HCT116 (cell line): ENCODE measurements at regions not wholly inside any gene's neighbourhood (a gene's known extent, or its start where the extent isn't known, plus 50 kb on each side); places are given as distances from the start of the nearest gene placed in this dataset.

Experiments
- ATAC-seq: fragments of 200-7000 bp; cut with Tn5 transposase; 2 replicates; pipeline ENCODE4 v1.9.1; 2020; ENCODE audit warnings: mild to moderate bottlenecking, moderate library complexity
- BruUV-seq: library from RNA; stranded (reverse); fragments of 400-500 nt; replicated peaks from 2 replicates; lab custom pipeline; 2021; lab: Mats Ljungman, UMichigan
- CTCF ChIA-PET: fragments of 300-600 bp; sonication (Branson Sonifier 250); formaldehyde crosslinking; loops from one replicate; lab custom pipeline; 2021; ENCODE audit warnings: antibody characterized with exemption; lab: Charles Lee
- POLR2A ChIA-PET: fragments of 300-600, 350-600 bp; sonication (Branson Sonifier 250); formaldehyde crosslinking; loops from one replicate; lab custom pipeline; 2021; ENCODE audit warnings: antibody characterized with exemption; lab: Charles Lee
- RAD21 ChIA-PET, 2 experiments: fragments of 300-600 bp; sonication (Branson Sonifier 250); formaldehyde crosslinking; loops; one replicate each; lab custom pipeline; 2023; ENCODE audit warnings: low total read pairs in 2 of 2; ENCODE audit not compliant: uncharacterized antibody in 2 of 2, unreplicated experiment in 2 of 2, low non-redundant PET in 1 of 2; lab: Charles Lee
- DNase-seq: peaks from one replicate; pipeline ENCODE4 v3.0.0-alpha.2; 2010; ENCODE audit warnings: low read depth, low spot score
- H2AFZ ChIP-seq: fragments of 200-600 bp; shearing (Covaris generic), sonication (generic); 2 replicates; pipeline ENCODE4 v1.6.1; 2017; ENCODE audit warnings: low read depth, mixed run types, mixed read lengths, antibody characterized with exemption, low read length; ENCODE audit not compliant: poor library complexity, severe bottlenecking
- H3K27ac ChIP-seq: 2 replicates; pipeline ENCODE4 v1.5.1; 2012; ENCODE audit warnings: low read depth, low read length
- H3K27me3 ChIP-seq: fragments of 200-600 bp; sonication (generic); 2 replicates; pipeline ENCODE4 v1.6.1; 2016; ENCODE audit warnings: mixed run types, low read length, mixed read lengths; ENCODE audit not compliant: insufficient read depth
- H3K36me3 ChIP-seq, 2 experiments: fragments of 200-500 bp in 1 of 2; fragments of 200-600 bp in 1 of 2; sonication (Bioruptor generic) in 1 of 2; sonication (generic) in 1 of 2; 2 replicates each; pipeline versions ENCODE4 v1.5.1 to v1.6.1; 2014 to 2016; ENCODE audit warnings: low read length in 2 of 2, inconsistent platforms in 1 of 2, mixed read lengths in 1 of 2, mixed run types in 1 of 2; ENCODE audit not compliant: insufficient read depth in 2 of 2, control insufficient read depth in 1 of 2
- H3K4me1 ChIP-seq, 2 experiments: fragments of 200-600 bp in 1 of 2; sonication (generic) in 1 of 2; 2 replicates each; pipeline versions ENCODE4 v1.5.1 to v1.6.1; 2012 to 2017; ENCODE audit warnings: low read length in 2 of 2, inconsistent platforms in 1 of 2, mild to moderate bottlenecking in 1 of 2, mixed read lengths in 1 of 2, mixed run types in 1 of 2, moderate library complexity in 1 of 2; ENCODE audit not compliant: insufficient read depth in 2 of 2, control insufficient read depth in 1 of 2
- H3K4me2 ChIP-seq: fragments of 200-600 bp; sonication (generic); 2 replicates; pipeline ENCODE4 v1.6.1; 2017; ENCODE audit warnings: mixed run types, low read length, mixed read lengths
- H3K4me3 ChIP-seq, 2 experiments: fragments of 200-600 bp in 1 of 2; sonication (generic) in 1 of 2; replicated peaks in 1 of 2; 2 replicates each; pipeline ENCODE4 v1.5.1; 2011 to 2016; ENCODE audit warnings: low read length in 2 of 2, control low read depth in 1 of 2, low read depth in 1 of 2, mild to moderate bottlenecking in 1 of 2, mixed read lengths in 1 of 2, mixed run types in 1 of 2
- H3K79me2 ChIP-seq: fragments of 200-600 bp; sonication (generic); 2 replicates; pipeline ENCODE4 v1.6.1; 2017; ENCODE audit warnings: mild to moderate bottlenecking, mixed run types, low read length, moderate library complexity, mixed read lengths; ENCODE audit not compliant: insufficient read depth
- H3K9ac ChIP-seq: fragments of 200-600 bp; sonication (generic); 2 replicates; pipeline ENCODE4 v1.6.1; 2016; ENCODE audit warnings: low read length, mixed read lengths
- H3K9me2 ChIP-seq: fragments of 200-600 bp; sonication (generic), shearing (Covaris generic); 2 replicates; pipeline ENCODE4 v1.6.1; 2017; ENCODE audit warnings: mixed run types, mild to moderate bottlenecking, moderate library complexity; ENCODE audit not compliant: insufficient read depth
- H3K9me3 ChIP-seq, 2 experiments: fragments of 200-500 bp in 1 of 2; fragments of 200-600 bp in 1 of 2; sonication (Bioruptor generic) in 1 of 2; sonication (generic) in 1 of 2; 2 replicates each; pipeline ENCODE4 v1.6.1; 2014 to 2017; ENCODE audit warnings: low read length in 2 of 2, mixed read lengths in 2 of 2, inconsistent platforms in 1 of 2, low read depth in 1 of 2, mild to moderate bottlenecking in 1 of 2, mixed run types in 1 of 2, moderate library complexity in 1 of 2; ENCODE audit not compliant: control insufficient read depth in 1 of 2, insufficient read depth in 1 of 2
- H4K20me1 ChIP-seq: fragments of 200-600 bp; sonication (generic), shearing (Covaris generic); 2 replicates; pipeline ENCODE4 v1.6.1; 2017; ENCODE audit warnings: mixed run types, mild to moderate bottlenecking, moderate library complexity; ENCODE audit not compliant: insufficient read depth
- ATF3 ChIP-seq: IDR thresholded peaks from 2 replicates; pipeline ENCODE4 v1.6.1; 2012
- CBX3 ChIP-seq: IDR thresholded peaks from 2 replicates; pipeline ENCODE4 v1.6.1; 2012; ENCODE audit warnings: low read depth
- CTCF ChIP-seq, 3 experiments: fragments of 200-600 bp in 1 of 3; sonication (generic) in 1 of 3; IDR thresholded peaks in 2 of 3; conservative IDR thresholded peaks in 1 of 3; 2 replicates each; pipeline ENCODE4 v1.5.1; 2012 to 2017; ENCODE audit warnings: low read depth in 2 of 3, low read length in 2 of 3, antibody characterized with exemption in 1 of 3, borderline replicate concordance in 1 of 3, control low read depth in 1 of 3, mild to moderate bottlenecking in 1 of 3, mixed read lengths in 1 of 3, mixed run types in 1 of 3, moderate library complexity in 1 of 3; ENCODE audit not compliant: insufficient read depth in 1 of 3
- EGR1 ChIP-seq: IDR thresholded peaks from 2 replicates; pipeline ENCODE4 v1.6.1; 2012; ENCODE audit warnings: low read depth
- EZH2 ChIP-seq: fragments of 200-600 bp; sonication (generic); IDR thresholded peaks from 2 replicates; pipeline ENCODE4 v1.6.1; 2017; ENCODE audit warnings: antibody characterized with exemption, mixed run types
- EZH2phosphoT487 ChIP-seq: fragments of 200-600 bp; IDR thresholded peaks from 2 replicates; pipeline ENCODE4 v1.6.1; 2018; ENCODE audit warnings: antibody characterized with exemption, borderline replicate concordance
- FOSL1 ChIP-seq: IDR thresholded peaks from 2 replicates; pipeline ENCODE4 v1.6.1; 2012; ENCODE audit warnings: low read depth
- JUND ChIP-seq: IDR thresholded peaks from 2 replicates; pipeline ENCODE4 v1.6.1; 2012
- POLR2A ChIP-seq: IDR thresholded peaks from 2 replicates; pipeline ENCODE4 v1.7.0; 2011; ENCODE audit warnings: borderline replicate concordance; ENCODE audit not compliant: insufficient read depth, insufficient read length; ENCODE audit errors: extremely low read depth
- POLR2AphosphoS5 ChIP-seq: IDR thresholded peaks from 2 replicates; pipeline ENCODE4 v1.6.1; 2011; ENCODE audit warnings: mild to moderate bottlenecking, low read depth, low read length, moderate library complexity
- SIN3A ChIP-seq: IDR thresholded peaks from 2 replicates; pipeline ENCODE4 v1.6.1; 2012; ENCODE audit warnings: low read depth
- SRF ChIP-seq: IDR thresholded peaks from 2 replicates; pipeline ENCODE4 v1.6.1; 2012; ENCODE audit warnings: low read depth
- TCF7L2 ChIP-seq: IDR thresholded peaks from 2 replicates; pipeline ENCODE4 v1.7.0; 2011; ENCODE audit warnings: borderline replicate concordance, inconsistent platforms; ENCODE audit not compliant: insufficient read depth, insufficient read length; ENCODE audit errors: extremely low read depth
- YY1 ChIP-seq: IDR thresholded peaks from 2 replicates; pipeline ENCODE4 v1.6.1; 2011; ENCODE audit warnings: low read length, low read depth, moderate library complexity, mild to moderate bottlenecking; ENCODE audit not compliant: insufficient replicate concordance; ENCODE audit errors: extremely low read depth
- ZBTB33 ChIP-seq: IDR thresholded peaks from 2 replicates; pipeline ENCODE4 v1.6.1; 2011; ENCODE audit warnings: mild to moderate bottlenecking, low read length, moderate library complexity; ENCODE audit not compliant: insufficient replicate concordance; ENCODE audit errors: extremely low read depth
- ZNF274 ChIP-seq: fragments of 200-500 bp; sonication (Bioruptor generic); IDR thresholded peaks from 2 replicates; pipeline ENCODE4 v1.6.1; 2014; ENCODE audit warnings: mild to moderate bottlenecking, low read depth, low read length, inconsistent platforms
- intact Hi-C: fragments of 100-400 bp; cut with micrococcal nuclease; formaldehyde crosslinking; loops from 2 replicates; pipeline ENCODE4 v1.10.0; 2022

- TF ChIP-seq ZBTB33 = no peak
- no peak for TF ChIP-seq CBX3
These were observed 136.0 kb downstream of the INSIG2 start (continued) for GRCh38 chr2:118223992-118224894.

GRCh38 chr2:118223511-118223991 is 135.3 kb downstream of the INSIG2 start:
- H4K20me1 ChIP-seq = no peaks in the 10 kb centered on the region
- ChIA-PET CTCF (interaction anchor here (1.2 to 4.3 kb wide), 2 partner anchors 177 to 632 kb away, joined by 3 to 28 read pairs; no protein-coding TSS in a partner anchor), RAD21 (no interaction called here), POLR2A (no interaction called here)
- H3K27ac ChIP-seq = no peak overlapping the region
- H3K4me1 ChIP-seq = no peaks in the 10 kb centered on the region
- no peak overlapping the region for H3K4me2 ChIP-seq
- no peaks in the 10 kb centered on the region for H3K36me3 ChIP-seq
- no peaks in the 10 kb centered on the region for H3K79me2 ChIP-seq
- intact Hi-C loops = loop anchor here (5.0 kb wide), 1 partner anchor 176 kb away; no protein-coding TSS in a partner anchor
- no peak overlapping the region for H2AFZ ChIP-seq
- H3K9ac ChIP-seq = no peak overlapping the region
- H3K27me3 ChIP-seq = no peaks in the 10 kb centered on the region
- DNase-seq (no peak), ATAC-seq (no peak)
- no peak overlapping the region for H3K4me3 ChIP-seq
- no TSS peak for BruUV-seq
- no peaks in the 10 kb centered on the region for H3K9me2 ChIP-seq
- no peaks in the 10 kb centered on the region for H3K9me3 ChIP-seq
- TF ChIP-seq EZH2 = no peak
- TF ChIP-seq YY1 = no peak
- no peak for TF ChIP-seq POLR2A
- no peak for TF ChIP-seq EZH2phosphoT487
- no peak for TF ChIP-seq EGR1
- no peak for TF ChIP-seq ZNF274
- no peak for TF ChIP-seq SIN3A
- TF ChIP-seq CTCF (IDR thresholded peaks at IDR 0.05 in 2 of 3, conservative IDR thresholded peaks at IDR 0.05 in 1 of 3; ENCODE audit: borderline replicate concordance in 1 of 3, insufficient read depth in 1 of 3, low read depth in 2 of 3, low read length in 2 of 3) = no peak
- no peak for TF ChIP-seq FOSL1
- TF ChIP-seq CBX3 = no peak
- TF ChIP-seq ATF3 = no peak
- no peak for TF ChIP-seq POLR2AphosphoS5
- TF ChIP-seq TCF7L2 = no peak
- TF ChIP-seq JUND = no peak
- no peak for TF ChIP-seq SRF
